Myocyte (in vitro differentiated cells): ENCODE measurements at regions not wholly inside any gene's neighbourhood (a gene's known extent, or its start where the extent isn't known, plus 50 kb on each side); places are given as distances from the start of the nearest gene placed in this dataset.

ENCODE experiments used
- DNase-seq: peaks from one replicate; pipeline ENCODE4 v3.0.0-alpha.2; 2012; ENCODE audit warnings: low read depth

DNA sequence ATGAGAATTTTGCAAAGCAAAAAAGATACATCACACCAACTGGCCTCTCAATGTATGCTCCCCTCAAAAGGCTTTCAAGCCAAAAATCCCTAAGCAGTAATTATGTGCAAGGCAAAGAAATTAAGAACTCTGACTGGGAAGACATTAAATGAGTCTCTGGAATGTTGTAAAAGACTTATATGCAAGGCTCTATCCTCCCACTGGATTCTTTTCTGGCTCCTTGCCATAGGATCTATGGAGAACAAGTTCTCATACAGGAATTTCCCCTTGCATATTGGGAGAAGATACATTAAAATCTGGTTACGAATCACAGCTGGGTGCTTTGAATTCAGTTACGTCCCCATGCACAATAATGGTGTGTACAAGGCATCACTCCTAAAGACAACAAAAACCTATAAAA lies 73.4 kb upstream of the ATL2 start:
- DNase-seq = no peak

GRCh38 chr2:38448692-38449410 lies 71.8 kb upstream of the ATL2 start:
- no peak for DNase-seq

DNA sequence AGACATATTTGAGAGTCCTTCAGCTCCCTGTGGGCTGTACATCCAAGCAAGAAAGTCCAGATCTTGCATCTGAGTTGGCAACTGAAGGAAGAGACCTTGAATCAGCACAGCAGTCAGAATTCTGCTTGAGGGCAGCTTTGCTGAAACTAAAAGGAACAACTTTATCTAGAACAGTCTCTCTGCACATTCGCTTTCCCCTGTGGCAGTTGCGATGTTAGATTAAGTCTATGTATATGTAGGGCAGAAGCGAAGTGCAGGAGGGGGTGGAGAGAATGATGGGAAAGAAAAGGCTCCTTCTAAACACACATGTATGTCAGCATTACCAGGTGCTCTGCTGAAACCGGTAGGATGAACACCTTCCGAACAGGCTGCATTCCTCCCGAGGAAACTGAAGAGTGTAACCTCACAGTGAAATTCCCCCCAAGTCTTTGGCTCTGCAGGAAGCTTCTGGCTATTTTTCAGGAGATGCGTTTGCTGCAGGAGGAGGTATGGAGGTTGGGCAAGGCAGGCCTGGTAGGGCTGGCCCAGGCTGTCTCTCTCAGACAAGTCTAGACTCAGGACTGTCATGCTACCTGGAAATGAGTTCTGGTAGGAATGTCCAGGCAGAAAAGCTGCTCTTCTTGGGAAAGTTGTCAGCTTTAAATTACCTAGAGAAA lies 70.0 kb upstream of the ATL2 start:
- DNase-seq = no peak

GRCh38 chr2:38446418-38446817 lies 69.3 kb upstream of the ATL2 start:
- no peak for DNase-seq

GRCh38 chr2:38444247-38444646 lies 67.2 kb upstream of the ATL2 start:
- no peak for DNase-seq

- peak; percentile 59 for DNase-seq
Observed at GRCh38 chr2:38442643-38443541, 65.8 kb upstream of the ATL2 start.

GRCh38 chr2:38441346-38441745 lies 64.3 kb upstream of the ATL2 start:
- no peak for DNase-seq

DNA sequence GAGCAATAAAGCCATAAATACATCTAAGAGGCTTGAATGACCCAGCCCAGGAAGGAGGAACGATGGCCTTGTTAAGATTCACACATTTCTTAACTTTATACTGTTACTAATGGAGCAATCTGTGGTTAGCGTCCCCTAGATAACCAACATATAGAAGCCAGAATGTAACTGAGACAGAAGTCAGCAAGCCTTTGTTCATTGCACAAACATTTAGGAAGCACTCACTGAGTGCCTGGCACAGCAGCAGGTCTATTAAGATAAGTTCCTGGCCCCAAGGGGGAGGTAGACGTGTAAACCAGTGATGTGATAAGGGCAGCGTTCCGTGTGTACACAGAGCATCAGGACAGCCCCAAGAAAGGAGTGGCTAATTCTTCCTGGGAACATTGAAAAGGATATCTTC lies 63.6 kb upstream of the ATL2 start:
- no peak for DNase-seq

GRCh38 chr2:38439863-38440262 lies 62.8 kb upstream of the ATL2 start:
- no peak for DNase-seq

DNA sequence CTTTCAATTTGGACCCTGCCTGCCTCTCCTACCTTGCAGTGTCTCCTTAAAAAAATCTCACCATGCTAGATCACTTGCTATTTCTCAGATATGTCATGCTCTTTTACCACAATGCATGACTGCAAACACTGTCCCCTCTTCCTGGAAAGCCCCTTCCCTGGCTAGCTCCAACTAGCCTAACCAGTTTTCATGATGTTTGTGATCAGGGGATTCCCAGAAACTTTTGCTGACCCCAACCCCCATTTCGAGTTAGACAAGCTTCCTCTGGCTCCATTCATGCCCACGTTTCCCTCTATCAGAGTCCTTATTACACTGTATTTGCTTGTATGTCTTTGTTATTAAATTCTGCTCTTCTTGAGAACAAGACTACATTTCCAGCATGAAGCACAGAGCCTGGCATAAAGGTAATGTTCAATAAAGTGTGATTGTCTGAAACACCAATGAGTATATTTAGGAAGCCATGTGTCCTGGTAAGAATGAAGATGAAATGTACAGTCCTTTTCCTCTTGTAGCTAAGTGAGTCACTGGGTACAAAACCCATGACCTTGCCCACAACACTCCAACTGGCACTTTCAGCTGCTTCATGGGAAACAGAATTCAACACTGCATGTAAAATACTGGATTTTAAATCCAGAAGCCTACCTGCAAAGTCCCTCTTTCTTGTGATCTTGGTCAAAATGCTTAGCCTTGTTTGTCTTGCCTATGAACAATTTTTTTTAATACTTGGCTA lies 62.0 kb upstream of the ATL2 start:
- DNase-seq = peak; percentile 84

GRCh38 chr2:38438133-38438882 lies 61.2 kb upstream of the ATL2 start:
- peak; percentile 76 for DNase-seq

GRCh38 chr2:38436227-38436664 lies 59.2 kb upstream of the ATL2 start:
- DNase-seq = no peak

DNA sequence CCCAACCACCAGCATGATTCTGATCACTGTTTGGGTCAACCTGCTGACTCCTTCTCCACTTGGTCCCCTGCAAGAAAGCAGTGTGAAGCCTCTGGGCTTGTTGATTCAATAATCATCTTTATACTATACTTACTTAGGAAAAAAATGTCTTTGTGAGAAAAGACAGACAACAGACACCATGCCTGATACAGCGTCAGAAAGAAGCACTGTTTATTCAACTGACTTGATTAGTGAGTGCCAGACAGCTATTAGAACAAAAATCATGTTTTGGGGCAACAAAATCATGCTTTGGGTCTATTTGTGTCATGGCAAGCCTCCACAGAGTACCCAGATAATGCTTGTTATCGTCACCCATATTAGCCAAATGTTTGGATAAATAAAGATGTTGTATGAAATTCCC lies 58.7 kb upstream of the ATL2 start:
- no peak for DNase-seq

DNA sequence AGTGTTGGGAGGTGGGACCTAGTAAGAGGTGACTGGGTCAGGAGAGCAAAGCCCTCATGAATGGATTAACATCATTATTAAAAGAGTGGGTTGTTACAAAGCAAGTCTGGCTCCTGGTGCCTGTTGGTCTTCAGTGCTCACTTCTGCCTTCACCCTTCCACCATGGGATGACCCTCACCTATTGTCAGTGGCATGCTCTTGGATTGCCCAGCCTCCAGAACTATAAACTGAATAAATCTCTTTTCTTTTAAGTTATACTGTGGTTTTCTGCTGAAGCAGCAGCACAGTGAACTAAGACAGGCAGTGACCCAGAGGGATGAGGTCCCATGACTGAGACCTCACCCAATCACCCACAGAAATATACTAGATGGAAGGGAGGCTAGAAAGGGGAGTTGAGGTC lies 57.5 kb upstream of the ATL2 start:
- DNase-seq = no peak

GRCh38 chr2:38433607-38433975 lies 56.5 kb upstream of the ATL2 start:
- no peak for DNase-seq

DNA sequence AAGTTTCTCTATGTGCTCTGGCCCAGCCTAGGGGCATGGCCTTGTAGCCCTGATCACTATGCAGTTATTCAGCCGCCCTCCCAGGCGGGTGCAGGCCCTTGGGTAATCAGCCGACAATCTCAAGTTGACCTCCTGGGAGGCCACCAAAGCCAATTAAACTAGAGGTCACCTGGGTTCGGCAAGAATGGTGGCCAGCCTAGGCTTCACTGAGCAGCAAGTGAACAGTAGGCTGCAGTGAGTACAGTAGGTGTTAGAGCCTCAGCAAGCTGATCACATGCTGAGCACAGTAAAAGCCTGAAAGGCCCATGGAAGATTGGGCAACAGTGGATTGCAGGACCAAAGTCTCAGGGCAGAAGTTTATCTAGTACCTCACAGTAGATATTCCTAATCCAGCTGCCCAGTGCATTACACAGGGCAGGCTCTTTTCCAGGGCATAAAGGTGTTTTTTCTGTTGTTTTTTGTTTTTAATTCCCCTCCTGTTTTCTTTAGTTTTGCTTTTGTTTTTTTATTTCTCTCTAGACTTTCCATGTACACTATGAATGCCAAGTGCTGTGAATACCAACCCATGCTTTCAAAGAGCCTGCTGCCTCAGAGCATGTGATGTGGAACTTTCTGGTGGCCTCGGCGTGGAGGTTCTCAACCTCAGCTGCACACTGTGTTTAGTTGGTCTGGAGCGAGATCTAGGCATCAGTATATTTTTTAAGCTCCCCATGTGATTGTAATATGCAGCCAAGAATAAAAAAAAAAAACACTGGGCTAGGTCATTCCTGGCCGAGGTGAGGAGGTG lies 55.9 kb upstream of the ATL2 start:
- no peak for DNase-seq

DNA sequence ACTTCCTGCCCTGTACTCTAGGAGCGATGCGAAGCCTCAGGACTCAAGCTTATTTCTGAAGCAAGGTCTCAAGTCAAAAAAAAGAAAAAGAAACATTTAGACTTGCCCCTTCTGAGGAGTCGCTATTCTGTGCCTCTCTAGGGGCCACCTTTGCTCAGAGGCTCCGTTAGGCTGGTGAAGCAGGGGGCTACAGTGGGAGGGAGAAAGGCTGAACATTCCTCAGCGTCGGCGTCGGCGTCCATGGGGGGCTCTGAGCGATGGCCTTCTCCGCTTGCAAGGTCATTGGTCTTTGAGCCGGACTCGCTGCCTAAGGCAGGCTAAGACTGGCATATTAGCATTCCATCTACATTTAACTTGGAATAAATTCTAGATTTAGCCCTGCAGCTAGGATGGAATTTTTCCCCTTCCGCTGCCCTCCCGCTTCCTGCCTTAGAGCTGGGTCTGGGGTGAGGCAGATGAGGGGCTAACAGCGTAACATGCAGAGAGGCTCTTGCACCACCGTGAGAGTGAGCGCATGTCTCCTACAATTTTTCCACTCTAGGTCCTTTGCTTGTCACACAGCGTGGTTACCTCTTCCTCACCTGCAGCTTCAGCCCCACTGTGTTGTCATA lies 53.6 kb upstream of the ATL2 start:
- no peak for DNase-seq

- no peak for DNase-seq
Observed at GRCh38 chr2:38430196-38430595, 53.1 kb upstream of the ATL2 start.

DNA sequence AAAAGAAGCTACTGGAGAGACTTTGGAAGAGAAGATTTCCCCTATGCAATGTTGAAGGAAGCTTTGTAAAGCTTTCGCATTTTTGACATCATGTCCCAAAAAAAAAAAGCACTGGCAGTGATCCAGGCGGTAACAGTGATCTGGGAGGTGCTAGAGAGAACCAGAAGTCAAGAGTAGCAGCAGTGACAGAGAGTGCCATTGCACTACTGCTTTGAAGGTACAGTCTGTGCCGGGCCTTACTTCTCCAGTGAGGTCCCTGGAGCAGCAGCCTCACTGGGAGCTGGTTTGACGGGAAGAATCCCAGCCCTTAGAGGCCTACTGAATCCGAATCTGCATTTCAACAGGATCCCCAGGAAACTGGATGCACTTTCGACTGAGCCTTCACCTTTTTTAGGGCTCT lies 50.9 kb upstream of the ATL2 start:
- DNase-seq = no peak

GRCh38 chr2:38427054-38427453 lies 50.0 kb upstream of the ATL2 start:
- DNase-seq = no peak
